Astrocyte (in vitro differentiated cells and primary cell): ENCODE measurements at regions not wholly inside any gene's neighbourhood (a gene's known extent, or its start where the extent isn't known, plus 50 kb on each side); places are given as distances from the start of the nearest gene placed in this dataset.

Experiments
- CTCF ChIP-seq: IDR thresholded peaks from 2 replicates; pipeline ENCODE4 v1.5.1; 2011; ENCODE audit warnings: low read depth, mild to moderate bottlenecking, inconsistent platforms, low read length, moderate library complexity; ENCODE audit not compliant: insufficient read depth
- EZH2 ChIP-seq: IDR thresholded peaks from 2 replicates; pipeline ENCODE4 v1.6.1; 2012; ENCODE audit warnings: mild to moderate bottlenecking, low read length, inconsistent platforms; ENCODE audit not compliant: insufficient read depth

DNA sequence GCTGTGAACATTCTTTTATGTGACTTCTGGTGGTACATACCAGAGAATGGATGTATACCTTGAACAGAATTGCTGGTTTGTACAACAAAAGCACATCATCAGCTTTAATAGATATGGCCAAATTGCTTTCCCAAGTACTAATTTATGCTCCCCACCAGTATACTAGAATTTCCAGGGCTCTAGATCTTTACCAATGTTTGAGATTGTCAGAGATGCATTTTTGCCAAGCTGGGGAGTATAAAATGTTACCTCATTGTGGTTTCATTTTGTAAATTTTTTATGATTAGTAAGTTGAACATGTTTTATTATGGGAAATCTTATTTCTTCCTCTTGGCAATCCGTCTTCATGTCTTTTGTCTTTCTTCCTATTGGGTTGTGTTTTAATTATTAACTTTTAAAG, 179.9 kb upstream of the TMEM106B start:
- TF ChIP-seq CTCF = no peak
- no peak for TF ChIP-seq EZH2
